B cell (primary cell): ENCODE measurements at regions not wholly inside any gene's neighbourhood (a gene's known extent, or its start where the extent isn't known, plus 50 kb on each side); places are given as distances from the start of the nearest gene placed in this dataset.

ENCODE experiments used
- CTCF ChIP-seq: fragments of 200-600 bp; IDR thresholded peaks from one replicate; pipeline ENCODE4 v1.8.0; 2022; ENCODE audit warnings: antibody characterized with exemption, mild to moderate bottlenecking
- EZH2 ChIP-seq: IDR thresholded peaks from 2 replicates; pipeline ENCODE4 v1.6.1; 2012; ENCODE audit warnings: borderline replicate concordance, low read depth, mild to moderate bottlenecking, moderate library complexity, low read length; ENCODE audit not compliant: insufficient read depth, poor library complexity, severe bottlenecking

GRCh38 chr15:66643033-66643432 lies 59.0 kb upstream of the SMAD6 start:
- TF ChIP-seq CTCF (no peak), EZH2 (no peak)
